ENCODE measurements at regions not wholly inside any gene's neighbourhood (a gene's known extent, or its start where the extent isn't known, plus 50 kb on each side); places are given as distances from the start of the nearest gene placed in this dataset.
A peak's percentile ranks its signal among the peaks of the same experiment; 100 is the strongest.

DNA sequence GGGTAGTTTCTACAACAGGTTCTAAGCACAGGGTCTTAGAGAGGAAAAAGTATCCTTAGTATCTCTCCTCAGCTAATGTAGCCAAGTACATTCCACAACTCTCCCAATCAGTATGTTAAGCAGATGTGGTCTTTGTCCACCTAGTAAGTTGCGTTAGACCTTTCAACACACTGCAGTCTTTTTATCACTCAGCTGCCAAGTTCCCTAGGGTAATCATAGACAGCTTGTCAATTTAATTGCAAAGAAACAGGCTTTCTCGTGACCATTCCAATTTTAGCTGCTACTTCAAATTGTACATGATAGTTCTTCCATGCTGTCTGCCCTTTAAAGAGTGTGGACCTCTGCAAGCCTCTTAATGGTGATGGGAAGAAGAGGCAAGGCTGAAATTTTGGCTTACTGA, 211.8 kb upstream of the PKN2 start:
- no peak for ATAC-seq (ENCODE audit: low FRiP score)
- 11 to 14% methylated on average over 2 of the region's 2 CpGs for WGBS, 2 donors

DNA sequence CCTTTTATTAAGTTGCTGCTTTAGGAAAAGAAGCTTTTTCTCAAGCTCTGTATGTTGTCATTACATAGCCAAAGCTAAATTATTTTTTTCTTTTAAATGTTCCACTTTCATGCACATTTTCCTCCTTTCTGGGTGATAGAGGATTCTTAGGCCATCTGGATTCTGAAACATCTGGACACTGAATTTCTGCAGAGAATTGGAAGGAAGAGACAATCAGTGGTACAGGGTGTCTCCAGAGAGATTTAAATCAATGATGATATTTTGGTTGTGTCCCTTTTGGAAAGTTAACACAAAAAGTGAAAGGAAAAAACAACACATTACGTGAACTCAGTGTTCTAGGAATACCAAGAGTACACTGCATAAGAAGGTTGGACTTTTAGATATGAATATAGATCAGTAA, 211.4 kb upstream of the PKN2 start:
- 47 to 48% methylated on average over 1 of the region's 1 CpG for WGBS, 2 donors
- Histone ChIP-seq H3K4me1 (ENCODE audit: control insufficient read depth in 1 of 2, insufficient read depth in 2 of 2, low read length in 2 of 2) (no peaks in the 10 kb centered on the region), H3K36me3 (ENCODE audit: control insufficient read depth in 1 of 2, insufficient read depth in 2 of 2, low read length in 1 of 2) (no peaks in the 10 kb centered on the region), H3K9me3 (ENCODE audit: control insufficient read depth, low read length) (no peaks in the 10 kb centered on the region), H3K27ac (ENCODE audit: low read depth in 1 of 2, low read length in 2 of 2) (no peak overlapping the region), H3K27me3 (ENCODE audit: control insufficient read depth in 1 of 2, insufficient read depth in 2 of 2, low read length in 1 of 2) (peaks cover 0 to 2% of the 10 kb centered on the region in 2 donors), H3K4me3 (ENCODE audit: low read length in 2 of 2) (no peak overlapping the region)
- DNase-seq (no peak), ATAC-seq (ENCODE audit: low FRiP score) (no peak)
- intact Hi-C loops (cut with DNase I) = no loop called here

More for the DNA sequence above, 211.8 kb upstream of the PKN2 start:
- Histone ChIP-seq H3K27ac (ENCODE audit: low read depth in 1 of 2, low read length in 2 of 2) (no peak overlapping the region), H3K36me3 (ENCODE audit: control insufficient read depth in 1 of 2, insufficient read depth in 2 of 2, low read length in 1 of 2) (no peaks in the 10 kb centered on the region), H3K4me3 (ENCODE audit: low read length in 2 of 2) (no peak overlapping the region), H3K9me3 (ENCODE audit: control insufficient read depth, low read length) (no peaks in the 10 kb centered on the region), H3K4me1 (ENCODE audit: control insufficient read depth in 1 of 2, insufficient read depth in 2 of 2, low read length in 2 of 2) (no peaks in the 10 kb centered on the region), H3K27me3 (ENCODE audit: control insufficient read depth in 1 of 2, insufficient read depth in 2 of 2, low read length in 1 of 2) (peaks cover 0 to 2% of the 10 kb centered on the region in 2 donors)
- intact Hi-C loops (cut with DNase I) = no loop called here
- no peak for DNase-seq

DNA sequence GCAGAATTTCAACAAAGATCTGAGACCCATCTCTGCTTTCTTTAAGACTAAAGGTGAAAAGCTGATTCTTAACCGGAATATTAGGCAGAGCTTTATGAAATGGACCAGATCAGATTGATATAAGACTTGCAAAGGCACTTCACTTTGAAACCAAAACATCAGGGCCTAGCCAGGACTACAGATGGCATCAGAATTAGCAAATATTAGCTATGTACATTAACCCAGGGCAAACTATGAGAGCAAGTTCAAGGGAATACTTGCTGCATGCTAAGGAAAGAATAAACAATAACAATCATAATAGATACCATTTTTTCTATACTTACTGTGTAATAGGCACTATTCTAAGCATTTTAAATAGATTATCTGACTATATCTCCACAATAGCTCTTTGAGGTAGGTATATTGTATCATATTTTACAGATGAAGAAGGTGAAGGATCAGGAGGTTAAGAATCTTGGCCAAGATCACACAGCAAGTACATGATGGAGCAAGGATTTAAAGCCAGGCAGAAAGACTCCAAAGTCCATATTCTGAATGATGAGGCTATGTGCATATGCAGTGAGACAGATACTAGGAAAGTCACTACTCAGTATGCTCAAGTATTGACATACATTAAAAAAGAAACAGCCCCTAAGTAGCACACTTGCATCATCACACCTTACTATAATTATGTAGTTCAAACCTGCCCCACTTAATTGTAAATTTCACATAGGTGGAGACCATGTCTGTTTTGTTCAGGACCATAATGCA, 209.3 kb upstream of the PKN2 start:
- Histone ChIP-seq H3K4me3 (ENCODE audit: low read length in 2 of 2) (peak overlapping the region in 1 of 2 donors; percentile 14), H3K36me3 (ENCODE audit: control insufficient read depth in 1 of 2, insufficient read depth in 2 of 2, low read length in 1 of 2) (no peaks in the 10 kb centered on the region), H3K27me3 (ENCODE audit: control insufficient read depth in 1 of 2, insufficient read depth in 2 of 2, low read length in 1 of 2) (peaks cover 0 to 2% of the 10 kb centered on the region in 2 donors), H3K9me3 (ENCODE audit: control insufficient read depth, low read length) (no peaks in the 10 kb centered on the region), H3K27ac (ENCODE audit: low read depth in 1 of 2, low read length in 2 of 2) (no peak overlapping the region), H3K4me1 (ENCODE audit: control insufficient read depth in 1 of 2, insufficient read depth in 2 of 2, low read length in 2 of 2) (no peaks in the 10 kb centered on the region)
- 86 to 87% methylated on average over 1 of the region's 1 CpG for WGBS, 2 donors
- DNase-seq (no peak), ATAC-seq (ENCODE audit: low FRiP score) (no peak)
- intact Hi-C loops (cut with DNase I) = no loop called here

DNA sequence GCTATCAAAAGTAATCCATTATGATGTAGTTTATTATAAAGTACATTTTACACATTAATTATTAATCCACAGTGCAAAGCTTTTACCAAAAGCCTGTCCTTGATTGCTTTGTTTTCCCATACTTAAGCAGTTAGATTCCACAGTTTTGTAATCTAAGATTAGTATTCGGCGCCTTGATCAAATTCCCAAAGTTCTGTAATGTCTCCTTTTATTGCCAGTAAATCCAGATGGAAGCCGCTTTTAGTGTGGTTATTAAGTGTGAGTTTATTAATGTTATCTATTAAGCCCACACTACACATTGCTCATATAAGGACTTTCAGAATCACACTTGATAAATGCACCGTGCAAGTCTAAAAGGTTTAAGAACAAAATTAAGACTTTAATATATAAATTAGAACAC, 199.2 kb upstream of the PKN2 start:
- Histone ChIP-seq H3K4me1 (ENCODE audit: control insufficient read depth in 1 of 2, insufficient read depth in 2 of 2, low read length in 2 of 2) (no peaks in the 10 kb centered on the region), H3K36me3 (ENCODE audit: control insufficient read depth in 1 of 2, insufficient read depth in 2 of 2, low read length in 1 of 2) (no peaks in the 10 kb centered on the region), H3K4me3 (ENCODE audit: low read length in 2 of 2) (no peak overlapping the region), H3K27ac (ENCODE audit: low read depth in 1 of 2, low read length in 2 of 2) (no peak overlapping the region), H3K9me3 (ENCODE audit: control insufficient read depth, low read length) (no peaks in the 10 kb centered on the region), H3K27me3 (ENCODE audit: control insufficient read depth in 1 of 2, insufficient read depth in 2 of 2, low read length in 1 of 2) (no peaks in the 10 kb centered on the region)
- intact Hi-C loops (cut with DNase I) = no loop called here
- DNase-seq (no peak), ATAC-seq (ENCODE audit: low FRiP score) (no peak)
- WGBS, 2 donors = 88 to 93% methylated on average over 4 of the region's 4 CpGs

DNA sequence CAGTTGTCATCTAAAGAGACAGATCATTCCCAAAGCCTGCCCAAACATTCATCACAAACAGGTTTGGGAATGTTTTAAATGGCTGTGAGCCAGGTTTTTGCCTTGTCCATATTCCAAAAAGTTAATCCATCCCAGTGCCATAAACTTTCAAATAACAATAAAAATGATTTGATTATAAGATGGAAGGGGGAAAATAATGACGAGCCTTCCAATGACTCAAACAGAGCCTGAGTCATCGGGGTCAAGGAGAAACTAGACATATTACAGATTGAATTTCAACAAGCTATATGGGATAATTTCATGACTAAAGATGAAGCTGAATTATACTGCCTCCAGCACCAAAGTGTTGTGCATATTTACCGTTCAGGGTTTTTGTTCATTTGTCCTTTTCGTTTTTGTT, 195.8 kb upstream of the PKN2 start:
- 35 to 44% methylated on average over 4 of the region's 4 CpGs for WGBS, 2 donors
- Histone ChIP-seq H3K27me3 (ENCODE audit: control insufficient read depth in 1 of 2, insufficient read depth in 2 of 2, low read length in 1 of 2) (no peaks in the 10 kb centered on the region), H3K27ac (ENCODE audit: low read depth in 1 of 2, low read length in 2 of 2) (no peak overlapping the region), H3K9me3 (ENCODE audit: control insufficient read depth, low read length) (no peaks in the 10 kb centered on the region), H3K4me1 (ENCODE audit: control insufficient read depth in 1 of 2, insufficient read depth in 2 of 2, low read length in 2 of 2) (no peaks in the 10 kb centered on the region), H3K4me3 (ENCODE audit: low read length in 2 of 2) (no peak overlapping the region), H3K36me3 (ENCODE audit: control insufficient read depth in 1 of 2, insufficient read depth in 2 of 2, low read length in 1 of 2) (no peaks in the 10 kb centered on the region)
- ATAC-seq (ENCODE audit: low FRiP score) (no peak), DNase-seq (no peak)
- intact Hi-C loops (cut with DNase I) = no loop called here

DNA sequence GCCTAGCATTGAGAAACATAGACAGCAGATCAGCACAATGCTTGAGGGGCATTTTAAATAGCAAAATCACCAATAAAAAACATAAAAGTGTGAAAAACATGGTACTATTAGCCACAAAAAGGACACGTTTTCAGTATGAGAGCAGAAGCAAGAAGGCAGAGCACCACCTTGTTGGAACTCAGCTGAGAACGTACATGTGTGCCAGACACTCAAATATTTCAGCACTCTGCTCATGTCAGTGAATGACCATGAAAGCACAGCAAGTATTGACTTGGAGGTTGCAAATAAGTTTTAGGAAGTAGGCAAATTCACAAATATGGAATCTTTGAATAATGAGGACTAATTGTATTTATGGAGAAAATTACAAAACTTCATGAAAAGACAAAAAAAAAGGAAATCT, 193.4 kb upstream of the PKN2 start:
- no peak for ATAC-seq (ENCODE audit: low FRiP score)
- Histone ChIP-seq H3K4me3 (ENCODE audit: low read length in 2 of 2) (no peak overlapping the region), H3K36me3 (ENCODE audit: control insufficient read depth in 1 of 2, insufficient read depth in 2 of 2, low read length in 1 of 2) (no peaks in the 10 kb centered on the region), H3K9me3 (ENCODE audit: control insufficient read depth, low read length) (no peaks in the 10 kb centered on the region), H3K27ac (ENCODE audit: low read depth in 1 of 2, low read length in 2 of 2) (no peak overlapping the region), H3K4me1 (ENCODE audit: control insufficient read depth in 1 of 2, insufficient read depth in 2 of 2, low read length in 2 of 2) (no peaks in the 10 kb centered on the region), H3K27me3 (ENCODE audit: control insufficient read depth in 1 of 2, insufficient read depth in 2 of 2, low read length in 1 of 2) (no peaks in the 10 kb centered on the region)
- 26 to 30% methylated on average over 2 of the region's 2 CpGs for WGBS, 2 donors
- DNase-seq = no peak
- intact Hi-C loops (cut with DNase I) = no loop called here

DNA sequence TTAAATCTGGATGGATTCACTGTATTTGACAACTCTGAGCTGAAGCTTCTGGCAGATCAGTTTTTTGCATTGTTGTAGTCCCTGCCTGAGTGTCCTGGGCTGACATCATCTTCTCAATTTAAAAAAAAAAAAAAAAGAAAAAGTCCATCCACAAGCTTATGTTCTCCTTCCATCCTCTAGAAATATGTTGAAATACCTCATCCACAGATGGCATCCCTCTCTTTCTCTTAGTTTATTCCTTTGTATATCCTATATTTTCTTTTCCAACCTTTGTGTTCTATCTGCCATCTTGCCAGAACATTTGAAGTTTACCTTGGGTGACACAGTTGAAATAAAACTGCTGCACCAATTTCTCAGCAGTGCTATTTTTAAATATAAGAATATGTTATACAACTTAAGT, 184.4 kb upstream of the PKN2 start:
- no peaks in the 10 kb centered on the region for H3K4me1 ChIP-seq (ENCODE audit: control insufficient read depth in 1 of 2, insufficient read depth in 2 of 2, low read length in 2 of 2)
- intact Hi-C loops (cut with DNase I) = no loop called here
- DNase-seq (no peak), ATAC-seq (ENCODE audit: low FRiP score) (no peak)
- H3K9me3 ChIP-seq (ENCODE audit: control insufficient read depth, low read length) = no peaks in the 10 kb centered on the region
- no peak overlapping the region for H3K4me3 ChIP-seq (ENCODE audit: low read length in 2 of 2)
- no peak overlapping the region for H3K27ac ChIP-seq (ENCODE audit: low read depth in 1 of 2, low read length in 2 of 2)
- H3K36me3 ChIP-seq (ENCODE audit: control insufficient read depth in 1 of 2, insufficient read depth in 2 of 2, low read length in 1 of 2) = no peaks in the 10 kb centered on the region
- no peaks in the 10 kb centered on the region for H3K27me3 ChIP-seq (ENCODE audit: control insufficient read depth in 1 of 2, insufficient read depth in 2 of 2, low read length in 1 of 2)

DNA sequence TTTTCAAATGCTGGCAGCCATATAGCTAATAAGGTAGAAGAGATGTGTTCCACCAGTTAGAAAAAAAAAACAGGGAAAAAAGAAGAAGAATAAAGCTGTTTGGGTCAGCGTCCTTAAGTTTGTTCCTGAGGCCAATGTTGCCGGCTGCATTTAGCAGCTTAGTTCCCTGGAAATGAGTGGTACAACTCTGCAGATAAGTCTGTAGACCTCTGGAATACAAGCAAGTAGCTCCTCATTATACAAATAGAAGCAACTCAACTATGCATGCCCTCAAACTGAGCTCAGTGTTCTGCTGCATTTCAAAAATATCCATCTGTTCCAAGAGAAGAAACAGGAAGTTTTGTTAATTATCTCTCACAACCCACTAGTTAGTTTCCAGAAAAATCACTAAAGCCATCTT, 181.2 kb upstream of the PKN2 start:
- ATAC-seq (ENCODE audit: low FRiP score) = no peak
- Histone ChIP-seq H3K4me3 (ENCODE audit: low read length in 2 of 2) (no peak overlapping the region), H3K27me3 (ENCODE audit: control insufficient read depth in 1 of 2, insufficient read depth in 2 of 2, low read length in 1 of 2) (no peaks in the 10 kb centered on the region), H3K9me3 (ENCODE audit: control insufficient read depth, low read length) (no peaks in the 10 kb centered on the region), H3K36me3 (ENCODE audit: control insufficient read depth in 1 of 2, insufficient read depth in 2 of 2, low read length in 1 of 2) (no peaks in the 10 kb centered on the region), H3K27ac (ENCODE audit: low read depth in 1 of 2, low read length in 2 of 2) (no peak overlapping the region), H3K4me1 (ENCODE audit: control insufficient read depth in 1 of 2, insufficient read depth in 2 of 2, low read length in 2 of 2) (no peaks in the 10 kb centered on the region)
- no peak for DNase-seq
- intact Hi-C loops (cut with DNase I) = no loop called here
- 83 to 85% methylated on average over 2 of the region's 2 CpGs for WGBS, 2 donors

DNA sequence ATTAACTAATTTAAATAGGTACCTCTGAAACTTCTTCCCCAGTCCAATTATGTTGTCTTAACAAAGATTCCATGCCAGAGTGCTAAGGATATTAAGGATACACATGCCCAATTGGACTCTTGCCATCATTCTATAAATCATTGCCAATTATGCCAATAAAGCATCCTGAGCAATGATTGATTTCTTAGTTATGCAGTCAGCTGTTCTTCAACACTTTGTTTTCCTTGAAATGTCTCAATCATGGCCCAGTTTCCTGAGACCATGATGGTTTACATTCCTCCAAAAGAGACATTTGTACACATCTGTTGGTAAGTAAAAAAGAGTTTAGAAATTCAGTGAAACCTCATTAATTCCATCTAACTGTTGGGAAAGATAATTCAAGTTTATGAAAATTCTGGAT, 180.4 kb upstream of the PKN2 start:
- Histone ChIP-seq H3K27me3 (ENCODE audit: control insufficient read depth in 1 of 2, insufficient read depth in 2 of 2, low read length in 1 of 2) (no peaks in the 10 kb centered on the region), H3K4me1 (ENCODE audit: control insufficient read depth in 1 of 2, insufficient read depth in 2 of 2, low read length in 2 of 2) (no peaks in the 10 kb centered on the region), H3K9me3 (ENCODE audit: control insufficient read depth, low read length) (no peaks in the 10 kb centered on the region), H3K36me3 (ENCODE audit: control insufficient read depth in 1 of 2, insufficient read depth in 2 of 2, low read length in 1 of 2) (no peaks in the 10 kb centered on the region), H3K4me3 (ENCODE audit: low read length in 2 of 2) (no peak overlapping the region), H3K27ac (ENCODE audit: low read depth in 1 of 2, low read length in 2 of 2) (no peak overlapping the region)
- intact Hi-C loops (cut with DNase I) = no loop called here
- no peak for ATAC-seq (ENCODE audit: low FRiP score)
- no peak for DNase-seq

Measured in aorta (tissue), 5 donors.